PC-3 (cell line): ENCODE measurements at regions not wholly inside any gene's neighbourhood (a gene's known extent, or its start where the extent isn't known, plus 50 kb on each side); places are given as distances from the start of the nearest gene placed in this dataset.

ENCODE experiments used
- ATAC-seq: fragments of 200-7000 bp; cut with Tn5 transposase; 2 replicates; pipeline ENCODE4 v1.9.1; 2020; ENCODE audit warnings: mild to moderate bottlenecking, moderate library complexity
- BruUV-seq: library from RNA; stranded (reverse); fragments of 400-500 nt; replicated peaks from 2 replicates; lab custom pipeline; 2021; lab: Mats Ljungman, UMichigan
- CTCF ChIA-PET: fragments of 300-600 bp; sonication (Branson Sonifier 250); formaldehyde crosslinking; loops from one replicate; lab custom pipeline; 2022; ENCODE audit warnings: antibody characterized with exemption; lab: Charles Lee
- POLR2A ChIA-PET: fragments of 300-600 bp; sonication (Branson Sonifier 250); formaldehyde crosslinking; loops from one replicate; lab custom pipeline; 2022; ENCODE audit warnings: antibody characterized with exemption; ENCODE audit not compliant: unreplicated experiment; lab: Charles Lee
- DNase-seq: peaks from one replicate; pipeline ENCODE4 v3.0.0-alpha.2; 2015
- H2AFZ ChIP-seq: fragments of 300-600 bp; sonication (generic); 2 replicates; pipeline ENCODE4 v1.6.0; 2016; ENCODE audit warnings: antibody characterized with exemption, low read length
- H3F3A ChIP-seq: fragments of 300-600 bp; sonication (generic); one replicate; pipeline ENCODE4 v1.6.0; 2017; ENCODE audit warnings: antibody characterized with exemption, low read length, control low read depth, mild to moderate bottlenecking; ENCODE audit not compliant: unreplicated experiment
- H3K27ac ChIP-seq: fragments of 300-600 bp; sonication (generic); 2 replicates; pipeline ENCODE4 v1.5.1; 2016; ENCODE audit warnings: mild to moderate bottlenecking, low read length
- H3K27me3 ChIP-seq: fragments of 300-600 bp; sonication (generic); 2 replicates; pipeline ENCODE4 v1.6.1; 2016; ENCODE audit warnings: low read length, mixed read lengths
- H3K36me3 ChIP-seq: fragments of 300-600 bp; sonication (generic); 2 replicates; pipeline ENCODE4 v1.6.1; 2016; ENCODE audit warnings: low read depth, mixed run types, low read length, mixed read lengths
- H3K4me1 ChIP-seq: fragments of 300-600 bp; sonication (generic); 2 replicates; pipeline ENCODE4 v1.5.1; 2016; ENCODE audit warnings: low read length; ENCODE audit not compliant: insufficient read depth
- H3K4me2 ChIP-seq: fragments of 300-600 bp; sonication (generic); 2 replicates; pipeline ENCODE4 v1.6.0; 2016; ENCODE audit warnings: low read length
- H3K4me3 ChIP-seq: fragments of 300-600 bp; sonication (generic); 2 replicates; pipeline ENCODE4 v1.5.1; 2016; ENCODE audit warnings: mild to moderate bottlenecking, low read length, mixed read lengths
- H3K79me2 ChIP-seq: fragments of 300-600 bp; sonication (generic); 2 replicates; pipeline ENCODE4 v1.6.1; 2017; ENCODE audit warnings: low read length, mixed read lengths
- H3K9ac ChIP-seq: fragments of 300-600 bp; sonication (generic); 2 replicates; pipeline ENCODE4 v1.6.0; 2016; ENCODE audit warnings: mild to moderate bottlenecking, low read length
- H3K9me2 ChIP-seq: fragments of 300-600 bp; sonication (generic); replicated peaks from 2 replicates; pipeline ENCODE4 v1.6.1; 2016; ENCODE audit warnings: mixed run types, low read length, mixed read lengths
- H3K9me3 ChIP-seq: fragments of 300-600 bp; sonication (generic); 2 replicates; pipeline ENCODE4 v1.6.1; 2016; ENCODE audit warnings: low read length, mixed read lengths
- H4K20me1 ChIP-seq: fragments of 300-600 bp; sonication (generic); 2 replicates; pipeline ENCODE4 v1.6.1; 2016; ENCODE audit warnings: low read length, mixed read lengths
- EZH2 ChIP-seq: fragments of 300-600 bp; sonication (generic); IDR thresholded peaks from one replicate; pipeline ENCODE4 v1.6.1; 2017; ENCODE audit warnings: antibody characterized with exemption, mild to moderate bottlenecking, low read length; ENCODE audit not compliant: unreplicated experiment
- EZH2phosphoT487 ChIP-seq: fragments of 300-600 bp; sonication (generic); IDR thresholded peaks from 2 replicates; pipeline ENCODE4 v1.6.1; 2018; ENCODE audit warnings: mild to moderate bottlenecking, antibody characterized with exemption, low read length, borderline replicate concordance
- intact Hi-C: fragments of 100-400 bp; cut with micrococcal nuclease; formaldehyde crosslinking; loops from 2 replicates; pipeline ENCODE4 v1.9.0; 2023
- TF ChIP-seq, protein P1 (sequence below): fragments of 300-600 bp; sonication (generic); conservative IDR thresholded peaks from 2 replicates; pipeline ENCODE4 v1.5.1; 2017; ENCODE audit warnings: antibody characterized with exemption, low read depth, mild to moderate bottlenecking, low read length

DNA sequence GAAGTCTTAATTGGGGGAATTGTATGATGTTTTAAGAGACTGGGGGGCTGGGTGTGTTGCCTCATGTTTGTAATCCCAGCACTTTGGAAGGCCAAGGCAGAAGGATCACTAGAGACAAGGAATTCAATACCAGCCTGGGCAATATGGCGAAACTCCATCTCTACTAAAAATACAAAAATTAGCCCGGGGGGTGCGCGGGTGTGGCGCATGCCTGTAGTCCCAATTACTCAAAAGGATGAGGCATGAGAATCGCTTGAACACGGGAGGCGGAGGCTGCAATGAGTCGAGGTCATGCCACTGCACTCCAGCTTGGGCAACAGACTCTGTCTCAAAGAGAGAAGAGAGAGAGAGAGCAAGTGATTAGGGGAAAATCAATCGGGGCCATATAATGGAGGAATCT is 600.5 kb downstream of the SLC16A7 start:
- Histone ChIP-seq H3K9me2 (no peaks in the 10 kb centered on the region), H4K20me1 (no peaks in the 10 kb centered on the region), H3K9ac (no peak overlapping the region), H3K4me1 (peaks cover 21% of the 10 kb centered on the region), H3K27ac (no peak overlapping the region), H3F3A (no peaks in the 10 kb centered on the region), H3K9me3 (no peaks in the 10 kb centered on the region), H3K27me3 (no peaks in the 10 kb centered on the region), H3K4me2 (no peak overlapping the region), H3K4me3 (no peak overlapping the region), H3K79me2 (no peaks in the 10 kb centered on the region), H2AFZ (no peak overlapping the region), H3K36me3 (no peaks in the 10 kb centered on the region)
- POLR2A ChIA-PET, result no interaction called here
- BruUV-seq, result no TSS peak
- DNase-seq (no peak), ATAC-seq (no peak)
- intact Hi-C loops, result no loop called here
- TF ChIP-seq, protein P1, sequence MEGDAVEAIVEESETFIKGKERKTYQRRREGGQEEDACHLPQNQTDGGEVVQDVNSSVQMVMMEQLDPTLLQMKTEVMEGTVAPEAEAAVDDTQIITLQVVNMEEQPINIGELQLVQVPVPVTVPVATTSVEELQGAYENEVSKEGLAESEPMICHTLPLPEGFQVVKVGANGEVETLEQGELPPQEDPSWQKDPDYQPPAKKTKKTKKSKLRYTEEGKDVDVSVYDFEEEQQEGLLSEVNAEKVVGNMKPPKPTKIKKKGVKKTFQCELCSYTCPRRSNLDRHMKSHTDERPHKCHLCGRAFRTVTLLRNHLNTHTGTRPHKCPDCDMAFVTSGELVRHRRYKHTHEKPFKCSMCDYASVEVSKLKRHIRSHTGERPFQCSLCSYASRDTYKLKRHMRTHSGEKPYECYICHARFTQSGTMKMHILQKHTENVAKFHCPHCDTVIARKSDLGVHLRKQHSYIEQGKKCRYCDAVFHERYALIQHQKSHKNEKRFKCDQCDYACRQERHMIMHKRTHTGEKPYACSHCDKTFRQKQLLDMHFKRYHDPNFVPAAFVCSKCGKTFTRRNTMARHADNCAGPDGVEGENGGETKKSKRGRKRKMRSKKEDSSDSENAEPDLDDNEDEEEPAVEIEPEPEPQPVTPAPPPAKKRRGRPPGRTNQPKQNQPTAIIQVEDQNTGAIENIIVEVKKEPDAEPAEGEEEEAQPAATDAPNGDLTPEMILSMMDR, result no peak
- no peak for TF ChIP-seq EZH2phosphoT487
- no peak for TF ChIP-seq EZH2
- CTCF ChIA-PET, result no interaction called here

DNA sequence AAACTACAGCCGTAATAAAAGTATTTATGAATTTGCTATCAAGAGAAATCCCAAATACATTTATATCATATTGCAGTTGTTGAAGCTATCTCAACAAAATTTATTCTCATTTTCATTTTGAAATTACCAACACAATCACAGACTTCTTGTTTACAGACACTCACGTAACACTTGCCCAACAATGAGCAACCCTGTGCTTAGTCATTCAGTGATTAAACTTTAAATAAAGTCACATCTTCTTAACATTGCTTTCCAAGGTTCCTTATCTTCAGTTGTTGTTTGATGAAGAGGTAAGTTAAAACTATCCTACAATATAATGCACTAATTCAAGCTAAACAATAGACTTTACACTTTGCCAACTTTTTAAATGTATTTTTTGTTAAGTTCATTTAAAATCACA is 601.8 kb downstream of the SLC16A7 start:
- peak; percentile 66 for DNase-seq
- intact Hi-C loops, result no loop called here
- H3K9me2 ChIP-seq, result no peaks in the 10 kb centered on the region
- H3K4me3 ChIP-seq, result no peak overlapping the region
- H3K79me2 ChIP-seq, result no peaks in the 10 kb centered on the region
- POLR2A ChIA-PET, result no interaction called here
- H3K27me3 ChIP-seq, result no peaks in the 10 kb centered on the region
- CTCF ChIA-PET, result no interaction called here
- no peaks in the 10 kb centered on the region for H3K9me3 ChIP-seq
- TF ChIP-seq EZH2 (no peak), EZH2phosphoT487 (no peak)
- TF ChIP-seq, protein P1, result no peak
- H3K4me1 ChIP-seq, result peaks cover 21% of the 10 kb centered on the region
- ATAC-seq, result peak; percentile 78
- no peak overlapping the region for H2AFZ ChIP-seq
- BruUV-seq, result no TSS peak
- H3F3A ChIP-seq, result no peaks in the 10 kb centered on the region
- H3K4me2 ChIP-seq, result peak overlapping the region; percentile 21
- H3K9ac ChIP-seq, result no peak overlapping the region
- no peak overlapping the region for H3K27ac ChIP-seq
- H3K36me3 ChIP-seq, result no peaks in the 10 kb centered on the region
- no peaks in the 10 kb centered on the region for H4K20me1 ChIP-seq

DNA sequence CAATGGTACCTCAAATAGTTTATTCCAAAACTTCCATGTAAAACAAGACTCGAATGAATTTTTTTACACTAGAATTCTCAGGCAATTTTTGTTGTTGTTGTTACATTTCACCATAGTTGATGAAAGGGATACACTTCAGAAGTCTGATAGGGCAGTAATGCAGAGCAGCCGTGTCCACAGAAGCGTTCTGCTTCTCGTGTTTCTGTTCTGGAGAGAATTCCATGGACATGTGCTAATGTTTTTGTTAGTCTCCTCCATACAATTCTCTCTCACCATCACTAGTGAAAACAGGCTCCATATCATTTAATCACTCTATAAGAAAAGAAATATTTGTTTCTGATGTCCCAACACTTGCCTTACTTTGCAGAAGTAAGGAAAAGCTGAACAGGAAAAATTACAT is 606.1 kb downstream of the SLC16A7 start:
- intact Hi-C loops, result no loop called here
- Histone ChIP-seq H3K27me3 (no peaks in the 10 kb centered on the region), H3K9me3 (no peaks in the 10 kb centered on the region), H3K4me3 (no peak overlapping the region), H2AFZ (no peak overlapping the region), H3K79me2 (no peaks in the 10 kb centered on the region), H3K4me1 (peaks cover 19% of the 10 kb centered on the region), H3K4me2 (no peak overlapping the region), H3K27ac (no peak overlapping the region), H3K9ac (no peak overlapping the region), H3K9me2 (no peaks in the 10 kb centered on the region), H3K36me3 (no peaks in the 10 kb centered on the region), H3F3A (no peaks in the 10 kb centered on the region), H4K20me1 (no peaks in the 10 kb centered on the region)
- TF ChIP-seq EZH2phosphoT487 (no peak), EZH2 (no peak)
- TF ChIP-seq, protein P1, result no peak
- ATAC-seq (no peak), DNase-seq (no peak)
- ChIA-PET POLR2A (no interaction called here), CTCF (no interaction called here)
- BruUV-seq, result no TSS peak
